ENCODE measurements at regions not wholly inside any gene's neighbourhood (a gene's known extent, or its start where the extent isn't known, plus 50 kb on each side); places are given as distances from the start of the nearest gene placed in this dataset.

DNA sequence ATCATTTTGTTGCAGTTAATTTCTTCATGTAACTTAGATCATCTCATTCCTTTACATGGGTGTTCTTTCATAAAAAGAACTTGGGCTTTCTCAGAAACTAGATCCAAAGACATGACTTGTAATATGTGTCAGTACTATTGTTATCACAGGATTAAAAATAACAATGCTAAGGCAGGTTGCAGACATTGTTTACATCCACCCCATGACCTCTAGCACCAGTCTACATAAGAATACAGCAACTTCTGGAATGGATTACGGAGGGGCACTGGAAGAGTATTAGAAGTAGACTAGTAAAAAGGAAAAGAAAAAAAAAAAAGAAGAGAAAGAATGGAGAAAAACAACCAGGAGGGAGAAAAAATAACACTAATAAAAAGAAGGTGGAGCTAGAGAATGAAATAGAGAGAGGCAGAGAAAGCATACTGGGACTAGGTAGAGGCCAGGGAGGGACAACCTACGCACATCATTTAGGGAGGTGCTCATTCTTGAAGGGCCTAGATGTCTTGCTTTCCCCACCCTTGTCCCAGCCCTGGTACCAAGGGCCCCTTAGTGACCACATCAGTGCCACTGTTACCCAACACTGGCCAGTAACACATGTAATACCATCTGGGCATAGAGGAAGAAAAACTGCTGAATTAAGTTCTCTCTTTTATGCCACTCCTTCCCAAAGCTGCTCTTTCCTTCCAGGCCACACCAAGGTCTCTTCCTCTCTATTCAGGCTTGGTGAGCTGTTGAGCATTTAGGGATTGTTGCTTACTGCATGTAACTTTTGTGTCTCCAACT lies 70.6 kb upstream of the KLF7 start:
- DNase-seq (ENCODE audit: low read depth, low spot score), result no peak

DNA sequence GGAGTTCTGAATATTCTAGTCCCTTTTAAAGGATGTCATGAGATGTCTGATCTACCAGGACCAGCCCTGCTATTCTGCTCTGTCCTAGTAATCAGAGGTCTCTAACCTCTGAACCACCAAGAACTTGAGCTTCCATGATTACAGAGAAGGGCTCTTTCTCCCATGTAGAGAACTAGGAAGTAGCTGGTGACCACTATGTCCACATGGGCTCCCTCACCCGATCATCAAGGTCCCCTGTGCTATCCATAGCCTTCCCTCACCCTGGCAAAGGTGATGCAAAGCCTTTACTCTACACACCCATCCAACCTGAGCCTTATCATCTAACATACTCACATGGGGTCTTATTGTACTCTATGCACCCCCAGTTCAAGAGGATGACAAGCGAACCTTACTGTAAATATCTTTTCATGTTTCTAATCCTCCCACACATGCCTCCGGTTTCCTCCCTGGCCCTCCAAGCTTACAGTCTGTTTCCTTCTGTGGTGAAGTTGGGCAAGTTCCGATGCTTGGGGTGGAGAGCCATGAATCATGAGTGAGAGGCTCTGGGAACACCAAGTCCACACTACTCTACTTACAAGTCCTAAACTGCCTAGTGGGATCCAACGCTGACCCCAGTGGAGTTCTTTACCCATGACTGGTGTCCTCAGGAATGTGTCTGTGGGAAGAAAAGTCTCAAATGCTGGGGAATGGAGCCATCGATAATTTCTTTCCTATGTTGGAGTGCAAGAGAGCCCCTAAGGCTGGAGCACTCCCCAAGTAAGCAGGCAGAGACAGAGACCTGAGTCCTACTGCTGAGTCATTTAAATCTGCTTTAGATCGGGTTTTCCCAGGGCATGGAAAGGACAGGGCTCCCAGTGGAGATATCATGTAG lies 73.3 kb upstream of the KLF7 start:
- DNase-seq (ENCODE audit: low read depth, low spot score), result no peak

DNA sequence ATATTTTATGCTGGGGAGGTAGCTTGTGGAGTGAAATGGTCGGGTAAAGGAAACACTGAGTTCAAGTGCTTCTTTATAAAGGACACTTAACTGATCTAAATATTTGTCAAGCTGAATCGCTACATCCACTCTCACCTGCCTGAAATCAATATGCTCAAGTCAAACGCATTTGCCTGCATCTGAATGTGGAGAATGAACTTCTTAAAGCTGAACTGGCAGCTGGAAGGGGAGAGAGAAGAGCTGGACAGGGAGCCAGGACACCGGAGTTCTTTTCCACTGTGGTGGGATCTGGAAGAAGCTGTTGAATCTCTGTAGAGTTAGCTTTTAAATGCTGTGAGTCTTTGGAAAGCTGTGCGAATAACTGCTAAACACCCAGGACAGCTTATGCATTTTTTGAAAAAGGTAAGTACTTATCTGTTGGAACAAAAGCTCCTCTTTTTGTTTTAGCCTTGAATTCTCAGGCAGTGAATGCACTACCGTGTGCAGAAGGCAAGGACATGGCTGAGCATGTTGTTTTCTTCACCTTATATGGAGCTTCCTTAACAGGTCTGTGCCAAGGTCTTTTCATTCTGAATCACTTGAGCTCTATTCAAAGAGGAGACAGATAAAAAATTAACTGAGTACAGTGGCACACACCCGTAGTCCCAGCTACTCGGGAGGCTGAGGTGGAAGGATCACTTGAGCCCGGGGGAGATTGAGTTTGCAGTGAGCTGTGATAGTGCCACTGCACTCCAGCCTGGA lies 74.2 kb upstream of the KLF7 start:
- DNase-seq (ENCODE audit: low read depth, low spot score), result no peak

DNA sequence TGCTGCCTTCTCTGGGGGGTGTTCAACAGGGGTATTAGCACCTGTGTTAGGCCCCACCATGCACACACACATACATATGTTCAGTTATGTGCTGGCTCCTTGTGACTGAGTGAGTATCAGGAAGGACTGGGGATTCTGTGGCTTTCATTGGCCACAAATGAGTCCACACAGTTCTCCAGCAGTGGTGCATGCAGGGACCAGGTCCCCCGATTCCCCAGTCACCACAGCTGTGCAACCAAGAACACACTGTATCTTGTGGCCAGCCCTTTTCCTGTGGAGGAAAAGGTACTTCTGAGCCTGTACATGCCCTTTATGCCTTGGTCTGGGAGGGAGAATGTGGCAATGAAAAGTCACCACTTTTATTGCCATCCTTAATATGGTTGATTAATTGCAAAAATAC lies 74.9 kb upstream of the KLF7 start:
- no peak for DNase-seq (ENCODE audit: low read depth, low spot score)

DNA sequence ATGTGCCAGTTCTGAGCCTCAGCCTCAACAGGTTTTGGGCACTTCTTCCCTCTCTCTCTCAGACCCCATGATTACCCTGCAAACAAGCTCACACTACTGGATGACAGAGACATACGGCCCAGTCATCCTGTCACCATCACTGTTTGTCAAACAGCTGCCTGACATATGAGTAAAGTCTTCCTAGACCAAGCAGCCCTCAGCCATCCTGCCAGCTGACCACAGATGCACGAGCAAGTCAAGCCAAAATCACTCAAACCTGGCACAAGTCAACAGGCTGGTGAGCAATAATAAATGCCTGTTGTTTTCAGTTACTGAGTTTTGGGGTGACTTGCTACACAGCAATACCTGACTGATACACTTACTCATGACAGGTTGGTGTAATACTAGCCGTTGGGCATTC lies 75.5 kb upstream of the KLF7 start:
- DNase-seq (ENCODE audit: low read depth, low spot score), result no peak

DNA sequence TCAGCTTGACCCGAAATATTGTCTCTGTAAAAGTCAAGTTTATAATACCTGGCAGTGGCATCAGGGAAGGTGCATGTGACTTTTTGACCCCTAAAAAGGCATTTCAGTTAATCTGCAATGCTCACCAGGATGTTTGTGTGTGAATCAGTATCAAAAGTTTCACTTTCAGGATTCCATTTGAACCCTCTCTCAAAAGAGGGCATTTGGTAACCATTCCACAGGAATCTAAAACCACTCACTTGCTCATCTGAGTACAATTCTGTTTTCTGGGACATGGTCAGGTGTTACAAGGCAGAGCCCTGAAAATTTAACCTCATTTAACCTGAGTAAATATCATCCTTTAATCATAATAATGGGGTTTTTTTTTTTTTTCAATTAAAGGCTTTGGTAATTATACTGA lies 77.9 kb upstream of the KLF7 start:
- no peak for DNase-seq (ENCODE audit: low read depth, low spot score)

DNA sequence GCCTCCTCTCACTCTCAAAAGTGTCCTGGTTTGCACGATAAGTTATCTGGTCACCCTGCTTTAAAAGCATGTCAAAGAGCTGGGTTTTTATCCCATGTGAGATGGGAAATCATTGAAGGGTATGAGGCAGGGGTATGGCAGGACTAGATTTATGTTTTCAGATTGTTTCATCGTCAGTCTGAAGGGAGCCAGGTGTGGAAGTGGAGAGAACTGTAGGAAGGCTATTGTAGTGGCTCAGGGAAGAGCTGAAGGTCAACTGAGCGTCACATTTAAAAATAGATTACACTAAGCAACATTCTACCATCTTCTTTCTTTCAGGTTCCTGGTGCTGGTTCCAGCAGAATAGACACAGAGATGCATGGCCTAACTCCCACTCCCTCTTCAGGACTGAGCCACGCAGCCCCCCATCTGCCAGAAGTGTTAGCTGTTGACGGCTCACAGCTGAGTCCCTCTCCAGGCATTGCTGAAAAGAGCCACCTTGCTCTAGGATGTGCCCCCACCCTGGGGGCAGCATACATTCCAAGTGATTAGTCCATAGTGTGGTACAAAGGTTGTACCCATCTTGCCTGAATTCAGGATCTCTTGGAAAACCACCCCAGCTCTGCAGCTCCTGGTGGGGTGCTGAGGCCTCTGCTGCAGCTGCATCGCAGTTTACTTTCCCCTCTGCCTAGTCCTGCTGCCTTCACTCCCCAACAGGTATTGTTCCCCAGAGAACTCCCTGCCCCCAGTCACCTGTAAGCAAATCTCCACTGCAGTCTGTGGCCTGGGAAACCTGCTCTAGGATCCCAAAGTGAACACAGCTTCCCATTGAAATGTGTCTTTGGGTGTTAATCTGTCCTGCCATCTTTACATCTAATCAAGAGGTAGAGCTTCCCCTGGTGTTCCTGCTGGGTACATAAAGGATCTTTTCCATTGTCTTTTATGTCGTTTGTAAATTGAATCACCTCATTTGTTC lies 79.5 kb upstream of the KLF7 start:
- no peak for DNase-seq (ENCODE audit: low read depth, low spot score)

DNA sequence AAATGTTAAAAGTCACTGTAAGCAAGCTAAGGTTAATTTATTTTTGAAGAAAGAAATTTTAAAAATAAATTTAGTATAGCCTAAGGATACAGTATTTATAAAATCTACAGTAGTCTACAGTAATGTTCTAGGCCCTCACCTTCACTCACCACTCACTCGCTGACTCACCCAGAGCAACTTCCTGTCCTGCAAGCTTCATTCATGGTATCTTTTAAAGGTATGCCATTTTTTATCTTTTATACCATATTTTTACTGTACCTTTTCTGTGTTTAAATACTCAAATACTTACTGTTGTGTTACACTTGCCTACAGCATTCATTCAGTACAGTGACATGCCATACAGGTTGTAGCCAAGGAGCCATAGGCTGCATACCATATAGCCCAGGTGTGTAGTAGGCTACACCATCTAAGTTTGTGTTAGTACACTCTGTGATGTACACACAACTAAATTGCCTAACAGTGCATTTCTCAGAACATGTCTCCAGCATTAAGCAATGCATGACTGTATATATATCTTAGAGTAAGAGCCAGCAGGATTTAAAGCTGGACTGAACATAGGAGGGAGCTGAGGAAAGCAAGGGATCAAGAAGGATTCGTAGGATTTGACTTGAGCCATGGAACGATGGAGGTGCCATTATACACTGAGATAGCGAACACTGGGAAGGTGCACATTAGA lies 83.1 kb upstream of the KLF7 start:
- no peak for DNase-seq (ENCODE audit: low read depth, low spot score)

DNA sequence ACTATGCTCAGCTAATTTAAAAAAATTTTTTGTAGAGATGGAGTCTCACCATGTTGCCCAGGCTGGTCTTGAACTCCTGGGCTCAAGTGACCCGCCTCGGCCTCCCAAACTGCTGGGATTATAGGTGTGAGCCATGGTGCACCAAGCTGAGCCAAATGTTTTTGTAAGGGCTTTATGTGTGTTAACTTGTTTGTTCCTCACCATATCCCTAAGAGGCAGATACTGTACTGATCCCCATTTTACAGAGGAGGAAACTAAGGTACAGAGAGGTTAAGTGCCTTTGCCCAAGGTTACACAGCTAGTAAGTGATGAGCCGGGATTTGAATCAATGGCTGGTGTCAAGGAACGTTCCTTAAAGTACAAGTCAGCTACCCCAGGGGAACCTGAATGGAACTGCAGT lies 85.3 kb upstream of the KLF7 start:
- DNase-seq (ENCODE audit: low read depth, low spot score), result no peak

DNA sequence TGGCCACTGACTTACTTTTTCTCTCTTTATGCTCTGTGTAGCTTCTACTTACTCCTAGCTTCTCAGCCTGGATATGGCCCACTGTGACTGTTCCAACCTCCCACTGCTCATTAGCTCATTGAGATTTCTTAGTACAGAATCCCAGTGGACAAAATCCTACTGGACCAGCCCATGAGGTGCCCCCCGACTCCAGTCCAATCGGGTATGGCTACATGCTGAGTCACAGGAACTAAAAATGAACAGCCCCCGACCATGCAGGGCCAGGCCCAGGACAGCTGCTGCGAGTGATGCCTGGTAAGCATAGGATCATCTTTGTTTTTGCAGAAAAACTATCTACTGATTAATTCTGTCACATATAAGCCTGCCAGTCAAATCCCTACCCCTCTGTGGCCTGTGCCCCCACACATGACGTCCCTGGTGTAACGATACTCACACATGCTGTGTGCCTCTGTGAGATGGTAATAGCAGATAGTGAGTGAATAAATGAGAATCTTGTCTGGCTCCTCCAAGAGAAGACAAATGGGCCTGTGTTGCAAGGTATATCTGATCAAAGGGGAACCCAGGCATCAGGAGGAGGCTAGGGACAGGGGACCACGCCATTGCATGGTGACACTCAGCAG lies 85.9 kb upstream of the KLF7 start:
- DNase-seq (ENCODE audit: low read depth, low spot score), result no peak

DNA sequence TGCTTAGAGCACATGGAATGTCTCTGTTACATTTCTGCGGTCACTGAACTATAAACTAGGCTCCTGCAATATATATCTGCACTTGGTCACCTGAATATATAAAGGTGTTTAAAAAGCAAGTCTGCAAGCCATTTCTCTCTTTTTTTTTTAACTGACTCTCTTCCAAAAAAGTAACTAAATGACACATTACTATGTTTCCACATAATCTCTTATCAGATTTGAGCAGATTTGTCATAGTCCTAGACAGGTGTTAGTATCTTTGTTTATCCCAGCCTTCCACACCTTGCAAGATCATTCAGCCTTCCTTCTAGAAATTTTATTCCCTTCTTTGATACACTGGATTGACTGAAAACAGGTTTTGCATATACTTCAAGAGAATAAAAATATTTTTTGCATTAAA lies 86.7 kb upstream of the KLF7 start:
- no peak for DNase-seq (ENCODE audit: low read depth, low spot score)

DNA sequence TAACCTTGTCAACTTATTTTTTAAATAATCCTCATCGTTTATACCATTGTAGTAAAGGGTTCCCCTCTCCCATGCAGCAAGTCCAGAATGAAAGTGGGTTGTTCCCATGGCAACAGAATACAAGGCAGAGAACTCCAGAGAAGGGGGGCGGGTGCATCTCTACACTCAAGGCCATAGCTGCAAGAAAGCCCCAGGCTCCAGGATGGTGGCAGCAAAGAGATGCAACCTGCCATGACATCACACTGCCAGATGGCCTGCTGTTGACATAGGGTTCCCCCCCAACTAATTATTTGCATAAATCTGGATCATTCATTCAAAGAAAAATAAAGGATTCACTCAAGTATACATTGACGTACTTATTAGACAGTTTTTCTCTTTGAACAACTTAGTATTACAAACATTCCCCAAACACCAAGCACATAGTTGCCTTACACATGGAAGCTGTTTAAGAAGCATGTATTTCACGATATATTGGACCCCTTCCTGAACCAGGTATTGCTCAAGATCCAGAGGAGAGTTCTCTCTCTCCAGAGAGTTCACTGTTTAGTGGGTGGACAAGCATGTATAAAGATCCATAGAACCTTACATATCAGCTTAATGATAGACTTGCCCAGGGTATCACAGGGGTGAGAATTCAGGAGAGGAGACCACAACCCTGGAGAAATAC lies 87.4 kb upstream of the KLF7 start:
- no peak for DNase-seq (ENCODE audit: low read depth, low spot score)

DNA sequence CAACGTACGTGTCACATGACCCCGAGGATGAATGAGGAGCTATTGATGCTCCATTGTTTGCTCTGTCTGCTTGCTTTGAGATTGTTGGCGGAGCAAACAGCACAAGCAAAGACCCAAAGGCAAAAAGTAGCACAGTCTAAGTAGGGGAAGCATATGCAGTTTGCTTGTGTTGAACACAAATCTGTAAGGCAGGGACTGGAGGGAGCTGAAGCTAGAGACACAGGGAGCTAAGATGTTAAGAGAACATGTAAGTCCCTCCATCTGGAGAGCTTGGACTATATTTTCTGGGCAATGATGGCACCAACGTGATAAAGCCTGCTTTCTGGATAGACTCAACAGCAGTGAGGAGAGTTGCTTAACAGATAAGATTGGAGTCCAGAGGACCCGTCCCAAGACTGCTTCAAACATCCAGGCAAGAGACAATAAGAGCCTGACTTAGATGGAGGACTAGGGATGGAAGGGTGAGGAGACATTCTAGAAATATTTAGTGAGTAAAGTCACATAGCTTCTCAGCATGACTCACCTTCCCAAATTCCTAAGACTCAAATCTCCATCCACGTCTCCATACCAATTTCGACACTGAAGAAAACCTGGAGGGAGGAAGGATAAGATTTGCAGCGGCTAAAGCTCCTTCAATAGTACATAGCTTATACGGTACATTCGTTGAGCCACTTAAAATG lies 88.1 kb upstream of the KLF7 start:
- no peak for DNase-seq (ENCODE audit: low read depth, low spot score)

DNA sequence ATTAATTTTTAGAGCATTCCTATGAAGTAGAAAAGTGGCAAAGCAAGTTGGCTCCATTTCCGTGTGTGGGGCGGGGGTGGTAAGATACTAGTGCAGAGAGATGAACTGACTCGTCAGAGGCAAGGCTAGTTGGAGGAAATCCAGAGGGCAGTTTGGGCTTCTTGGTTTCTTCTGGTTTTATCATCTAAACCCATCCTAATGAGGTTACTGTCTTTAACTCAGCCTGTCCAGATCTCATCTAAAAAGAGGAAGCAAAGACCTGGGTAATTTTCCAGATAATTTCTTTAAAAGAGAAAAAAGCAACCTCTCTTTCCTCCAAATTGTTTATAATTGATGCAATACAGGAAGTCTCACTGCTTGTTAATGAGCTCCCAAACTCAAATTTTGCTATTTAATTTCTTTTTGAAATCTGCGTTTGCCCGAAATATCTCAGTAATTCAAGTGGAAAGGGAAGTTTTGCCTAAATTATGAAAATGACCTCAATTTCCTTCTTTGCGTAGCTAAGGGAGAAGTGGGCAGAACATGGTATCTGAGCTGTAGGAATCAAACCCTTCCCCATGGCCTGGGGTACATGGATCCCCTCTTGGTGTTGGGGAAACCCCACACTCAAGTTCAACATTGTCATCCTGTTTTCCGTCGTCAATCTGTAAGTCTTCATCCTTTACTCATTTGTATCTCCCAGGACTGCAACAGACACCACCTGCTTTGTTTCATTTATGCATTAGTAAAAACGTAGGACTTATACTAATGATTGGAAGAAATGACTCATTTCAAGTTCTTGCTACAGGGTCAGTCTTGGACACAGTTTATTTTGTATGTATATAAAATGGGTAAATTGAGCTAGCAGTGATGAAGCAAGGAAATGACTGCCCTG lies 89.1 kb upstream of the KLF7 start:
- DNase-seq (ENCODE audit: low read depth, low spot score), result no peak

DNA sequence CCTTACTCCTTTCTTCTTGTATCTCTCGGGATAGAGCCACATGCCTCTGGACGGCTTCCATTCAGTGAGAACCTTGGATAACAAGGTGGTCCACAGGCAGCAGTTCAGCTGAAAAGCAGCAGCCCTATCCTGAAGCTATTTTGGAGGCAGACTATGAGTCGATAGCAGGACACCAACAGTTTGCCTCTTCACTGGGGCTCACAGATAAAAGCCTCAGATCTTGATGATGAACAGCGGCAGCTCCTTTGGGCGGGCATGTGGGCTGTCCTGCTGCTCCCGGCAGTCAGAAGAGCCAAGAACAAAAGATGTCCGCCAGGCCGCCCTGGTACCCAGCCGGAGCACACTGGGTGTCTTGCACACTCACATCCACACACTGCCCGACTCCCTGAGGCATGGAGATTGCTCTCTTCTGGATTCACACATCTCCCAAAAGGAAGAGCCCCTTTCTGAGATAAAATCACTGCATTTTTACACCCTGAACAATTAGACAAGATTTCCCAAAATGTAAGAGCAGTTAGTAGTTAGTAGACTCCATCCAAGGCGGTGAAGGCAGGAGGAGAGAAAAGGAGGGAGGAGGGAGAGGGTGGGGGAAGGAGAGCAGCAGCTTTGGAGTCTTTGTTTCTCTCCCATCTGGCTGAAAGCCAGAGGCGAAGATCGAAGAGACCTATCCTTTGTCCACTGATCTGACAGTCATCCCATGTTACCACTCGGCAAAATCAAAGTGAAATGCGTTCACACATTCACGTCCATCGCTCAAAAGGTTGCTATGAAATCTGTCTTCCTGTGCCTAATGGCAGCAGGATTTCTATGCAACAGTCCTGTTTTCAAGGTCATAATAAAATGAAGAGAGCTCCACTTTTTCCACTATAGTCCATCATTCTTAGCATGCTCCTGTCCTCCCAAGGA lies 90.1 kb upstream of the KLF7 start:
- no peak for DNase-seq (ENCODE audit: low read depth, low spot score)

DNA sequence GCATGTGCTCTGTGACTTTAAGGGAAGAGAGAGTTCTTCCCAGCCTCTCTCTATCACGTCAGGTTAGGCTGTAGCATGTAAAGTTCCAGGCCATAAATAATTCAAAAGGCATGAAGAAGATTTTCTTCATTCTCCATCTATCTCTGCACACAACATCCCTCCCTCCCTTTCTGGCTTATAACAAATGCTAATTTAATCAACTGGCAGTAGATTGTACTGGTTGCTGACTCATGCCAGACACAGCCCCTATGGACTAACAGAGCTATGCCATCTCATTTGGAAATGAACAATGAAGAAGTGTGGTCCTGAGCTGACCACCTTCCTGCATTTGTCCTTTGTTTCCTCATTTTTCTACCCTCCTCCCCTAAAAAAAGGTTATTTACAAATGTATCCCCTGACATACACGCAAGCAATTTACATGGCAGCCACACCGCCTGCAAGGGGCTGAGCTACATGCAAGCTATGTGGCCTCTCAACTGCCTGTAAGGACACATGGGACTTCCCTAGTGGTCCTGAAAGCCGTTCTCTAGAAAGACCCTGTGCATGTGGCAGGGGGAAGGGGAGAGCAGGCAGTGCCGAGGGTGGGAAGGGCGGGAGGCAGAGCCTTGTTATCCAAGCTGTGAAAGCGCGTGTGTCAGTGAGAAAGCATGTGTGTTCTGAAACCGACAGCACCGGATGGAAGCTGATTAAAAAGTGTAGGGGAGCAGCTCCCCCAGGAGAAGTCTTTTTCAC lies 90.9 kb upstream of the KLF7 start:
- no peak for DNase-seq (ENCODE audit: low read depth, low spot score)
